Smooth muscle cell (in vitro differentiated cells): ENCODE measurements at regions not wholly inside any gene's neighbourhood (a gene's known extent, or its start where the extent isn't known, plus 50 kb on each side); places are given as distances from the start of the nearest gene placed in this dataset.
A peak's percentile ranks its signal among the peaks of the same experiment; 100 is the strongest.

ENCODE experiments used
- DNase-seq: peaks from one replicate; lab custom pipeline; 2025; ENCODE audit not compliant: unreplicated experiment; lab: John Stamatoyannopoulos, UW
- H2AFZ ChIP-seq: fragments of 200-600 bp; sonication (generic); 2 replicates; pipeline ENCODE4 v1.6.0; 2016; ENCODE audit warnings: antibody characterized with exemption, low read depth, mild to moderate bottlenecking
- H3F3A ChIP-seq: fragments of 200-600 bp; sonication (generic); 2 replicates; pipeline ENCODE4 v1.6.0; 2017; ENCODE audit warnings: antibody characterized with exemption, low read depth
- H3K27ac ChIP-seq: fragments of 200-600 bp; sonication (generic); 2 replicates; pipeline ENCODE4 v1.5.1; 2016; ENCODE audit warnings: low read depth, mild to moderate bottlenecking
- H3K27me3 ChIP-seq: fragments of 200-600 bp; sonication (generic); 2 replicates; pipeline ENCODE4 v1.6.1; 2016; ENCODE audit warnings: low read depth, mild to moderate bottlenecking
- H3K36me3 ChIP-seq: fragments of 200-600 bp; sonication (generic); 2 replicates; pipeline ENCODE4 v1.5.1; 2016; ENCODE audit warnings: low read depth
- H3K4me1 ChIP-seq: fragments of 200-600 bp; sonication (generic); 2 replicates; pipeline ENCODE4 v1.5.1; 2016; ENCODE audit warnings: low read depth
- H3K4me2 ChIP-seq: fragments of 200-600 bp; sonication (generic); 2 replicates; pipeline ENCODE4 v1.6.0; 2016; ENCODE audit warnings: mild to moderate bottlenecking
- H3K4me3 ChIP-seq: fragments of 200-600 bp; sonication (generic); 2 replicates; pipeline ENCODE4 v1.5.1; 2016; ENCODE audit warnings: mild to moderate bottlenecking
- H3K79me2 ChIP-seq: fragments of 200-600 bp; sonication (generic); 2 replicates; pipeline ENCODE4 v1.6.0; 2016; ENCODE audit warnings: low read depth, mild to moderate bottlenecking
- H3K9ac ChIP-seq: fragments of 200-600 bp; sonication (generic); 2 replicates; pipeline ENCODE4 v1.6.0; 2016; ENCODE audit warnings: low read depth
- H3K9me3 ChIP-seq: fragments of 200-600 bp; sonication (generic); replicated peaks from 2 replicates; pipeline ENCODE4 v1.5.1; 2016; ENCODE audit warnings: low read depth
- H4K20me1 ChIP-seq: fragments of 200-600 bp; sonication (generic); 2 replicates; pipeline ENCODE4 v1.6.0; 2016; ENCODE audit warnings: low read depth
- CTCF ChIP-seq: fragments of 200-600 bp; sonication (generic); IDR thresholded peaks from 2 replicates; pipeline ENCODE4 v1.5.1; 2017; ENCODE audit warnings: borderline replicate concordance, mild to moderate bottlenecking, antibody characterized with exemption; ENCODE audit not compliant: insufficient read depth, poor library complexity, severe bottlenecking
- WGBS: methylation state at CpG from one replicate; pipeline ENCODE4 v1.1.7; 2016; ENCODE audit warnings: low lambda C conversion rate; 5-methylcytosine and 5-hydroxymethylcytosine counted together

- Histone ChIP-seq H4K20me1 (no peaks in the 10 kb centered on the region), H3K79me2 (no peaks in the 10 kb centered on the region), H3K4me1 (peaks cover 17% of the 10 kb centered on the region), H2AFZ (no peak overlapping the region), H3K4me3 (no peak overlapping the region), H3K27me3 (no peaks in the 10 kb centered on the region), H3K9me3 (no peaks in the 10 kb centered on the region), H3K36me3 (no peaks in the 10 kb centered on the region), H3K9ac (no peak overlapping the region), H3K4me2 (no peak overlapping the region), H3F3A (no peaks in the 10 kb centered on the region), H3K27ac (peak overlapping the region; percentile 40)
- no peak for DNase-seq
- no peak for TF ChIP-seq CTCF
- WGBS, result 79% methylated on average over 1 of the region's 1 CpG
Observed at GRCh38 chr12:92558215-92558773, 144.5 kb upstream of the PLEKHG7 start.

- TF ChIP-seq CTCF, result no peak
Observed at GRCh38 chr12:92557422-92557724, 145.4 kb upstream of the PLEKHG7 start.

GRCh38 chr12:92556637-92557421 lies 146.0 kb upstream of the PLEKHG7 start:
- Histone ChIP-seq H3K79me2 (no peaks in the 10 kb centered on the region), H3K36me3 (no peaks in the 10 kb centered on the region), H3K4me2 (no peak overlapping the region), H3K9me3 (no peaks in the 10 kb centered on the region), H3F3A (no peaks in the 10 kb centered on the region), H2AFZ (no peak overlapping the region), H3K27me3 (no peaks in the 10 kb centered on the region), H3K27ac (no peak overlapping the region), H3K4me1 (peaks cover 17% of the 10 kb centered on the region), H3K4me3 (no peak overlapping the region), H3K9ac (no peak overlapping the region), H4K20me1 (no peaks in the 10 kb centered on the region)
- 73% methylated on average over 9 of the region's 9 CpGs for WGBS
- DNase-seq, result no peak
- no peak for TF ChIP-seq CTCF

More at GRCh38 chr12:92557422-92557724, 145.4 kb upstream of the PLEKHG7 start:
- 79% methylated on average over 2 of the region's 2 CpGs for WGBS
- Histone ChIP-seq H3K4me2 (no peak overlapping the region), H3K4me1 (peaks cover 17% of the 10 kb centered on the region), H4K20me1 (no peaks in the 10 kb centered on the region), H3F3A (no peaks in the 10 kb centered on the region), H3K9ac (no peak overlapping the region), H2AFZ (no peak overlapping the region), H3K27me3 (no peaks in the 10 kb centered on the region), H3K36me3 (no peaks in the 10 kb centered on the region), H3K27ac (no peak overlapping the region), H3K4me3 (no peak overlapping the region), H3K9me3 (no peaks in the 10 kb centered on the region), H3K79me2 (no peaks in the 10 kb centered on the region)
- DNase-seq, result no peak

- no peak for DNase-seq
- TF ChIP-seq CTCF, result no peak
- Histone ChIP-seq H3K27me3 (no peaks in the 10 kb centered on the region), H3K9ac (no peak overlapping the region), H3K36me3 (no peaks in the 10 kb centered on the region), H4K20me1 (no peaks in the 10 kb centered on the region), H3K4me3 (no peak overlapping the region), H3K4me2 (no peak overlapping the region), H3F3A (no peaks in the 10 kb centered on the region), H3K79me2 (no peaks in the 10 kb centered on the region), H3K9me3 (no peaks in the 10 kb centered on the region), H2AFZ (no peak overlapping the region), H3K4me1 (peaks cover 17% of the 10 kb centered on the region), H3K27ac (no peak overlapping the region)
- 96% methylated on average over 1 of the region's 1 CpG for WGBS
Observed at GRCh38 chr12:92556141-92556540, 146.6 kb upstream of the PLEKHG7 start.
